ENCODE measurements at regions not wholly inside any gene's neighbourhood (a gene's known extent, or its start where the extent isn't known, plus 50 kb on each side); places are given as distances from the start of the nearest gene placed in this dataset.

DNA sequence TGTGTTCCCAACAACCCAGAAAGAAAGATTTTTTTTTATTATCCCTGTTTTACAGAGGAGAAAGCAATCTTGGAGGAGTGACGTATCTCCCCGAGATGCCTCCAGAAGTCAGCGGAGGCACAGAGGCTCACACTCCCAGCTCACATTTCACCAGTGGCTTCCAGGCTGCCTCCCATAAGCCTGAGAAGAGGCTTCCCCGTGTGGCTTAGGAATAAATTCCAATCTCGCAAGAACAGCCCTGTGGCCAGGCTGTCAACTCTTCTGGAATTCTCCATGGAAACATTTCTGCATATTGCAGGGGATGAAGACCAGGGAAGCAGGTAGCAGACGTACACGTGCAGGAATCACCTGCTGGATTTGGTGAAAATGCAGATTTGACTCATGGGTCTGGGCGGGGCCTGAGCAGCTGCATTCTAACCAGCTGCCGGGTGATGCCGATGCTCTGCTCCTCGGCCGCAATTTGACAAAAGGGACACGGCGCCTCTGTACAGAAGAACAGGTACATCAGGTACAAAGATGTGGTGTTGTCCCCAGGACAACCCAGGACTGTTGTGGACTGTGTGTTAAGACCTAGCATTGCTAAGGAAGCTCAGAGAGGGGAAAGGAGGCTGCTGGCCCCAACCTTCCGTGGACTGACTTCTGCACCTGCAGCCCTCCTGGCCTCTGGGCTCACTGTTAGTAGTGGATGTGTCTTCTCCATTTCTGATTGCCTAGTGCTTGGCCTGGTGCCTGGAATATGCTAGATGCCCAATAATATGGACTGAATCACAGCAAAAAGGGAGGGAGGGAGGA lies 114.2 kb upstream of the ID2 start:
- TF ChIP-seq POLR2A (IDR thresholded peaks at IDR 0.05) (no peak), POLR2AphosphoS5 (IDR thresholded peaks at IDR 0.05) (no peak), EP300 (IDR thresholded peaks at IDR 0.05) (no peak)
- TF ChIP-seq, protein P1, sequence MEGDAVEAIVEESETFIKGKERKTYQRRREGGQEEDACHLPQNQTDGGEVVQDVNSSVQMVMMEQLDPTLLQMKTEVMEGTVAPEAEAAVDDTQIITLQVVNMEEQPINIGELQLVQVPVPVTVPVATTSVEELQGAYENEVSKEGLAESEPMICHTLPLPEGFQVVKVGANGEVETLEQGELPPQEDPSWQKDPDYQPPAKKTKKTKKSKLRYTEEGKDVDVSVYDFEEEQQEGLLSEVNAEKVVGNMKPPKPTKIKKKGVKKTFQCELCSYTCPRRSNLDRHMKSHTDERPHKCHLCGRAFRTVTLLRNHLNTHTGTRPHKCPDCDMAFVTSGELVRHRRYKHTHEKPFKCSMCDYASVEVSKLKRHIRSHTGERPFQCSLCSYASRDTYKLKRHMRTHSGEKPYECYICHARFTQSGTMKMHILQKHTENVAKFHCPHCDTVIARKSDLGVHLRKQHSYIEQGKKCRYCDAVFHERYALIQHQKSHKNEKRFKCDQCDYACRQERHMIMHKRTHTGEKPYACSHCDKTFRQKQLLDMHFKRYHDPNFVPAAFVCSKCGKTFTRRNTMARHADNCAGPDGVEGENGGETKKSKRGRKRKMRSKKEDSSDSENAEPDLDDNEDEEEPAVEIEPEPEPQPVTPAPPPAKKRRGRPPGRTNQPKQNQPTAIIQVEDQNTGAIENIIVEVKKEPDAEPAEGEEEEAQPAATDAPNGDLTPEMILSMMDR (IDR thresholded peaks at IDR 0.05): no peak
